ENCODE measurements at regions not wholly inside any gene's neighbourhood (a gene's known extent, or its start where the extent isn't known, plus 50 kb on each side); places are given as distances from the start of the nearest gene placed in this dataset.
"Not testable (repeated sequence)": the region's sequence is repeated elsewhere in the genome, so short reads cannot be mapped to it uniquely, and the experiment has no call there.

GRCh38 chr2:4753721-4754120 is 938.5 kb upstream of the SOX11 start:
- no peak for DNase-seq

DNA sequence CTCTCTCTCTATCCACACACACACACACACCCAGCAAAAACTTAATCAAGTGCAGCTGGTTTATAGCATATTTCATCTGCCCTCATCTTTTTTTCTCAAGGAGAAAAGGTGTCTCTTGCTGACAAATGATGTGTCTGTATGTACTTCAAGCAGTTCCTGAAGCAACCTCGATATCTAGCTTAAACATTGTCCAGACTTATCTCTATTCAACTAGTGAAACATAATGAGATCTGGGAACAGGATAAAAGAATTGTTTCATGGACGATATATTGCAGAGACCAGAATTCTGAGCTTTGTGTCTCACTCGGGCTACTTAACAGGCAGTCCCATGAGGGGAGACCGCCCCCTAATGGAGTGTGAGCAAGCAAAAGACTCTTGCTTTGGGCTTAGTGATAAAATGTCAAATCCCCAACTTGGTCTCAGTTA is 929.2 kb upstream of the SOX11 start:
- DNase-seq: no peak

- DNase-seq: no peak
Measured at GRCh38 chr2:4765787-4766530, 926.2 kb upstream of the SOX11 start.

DNA sequence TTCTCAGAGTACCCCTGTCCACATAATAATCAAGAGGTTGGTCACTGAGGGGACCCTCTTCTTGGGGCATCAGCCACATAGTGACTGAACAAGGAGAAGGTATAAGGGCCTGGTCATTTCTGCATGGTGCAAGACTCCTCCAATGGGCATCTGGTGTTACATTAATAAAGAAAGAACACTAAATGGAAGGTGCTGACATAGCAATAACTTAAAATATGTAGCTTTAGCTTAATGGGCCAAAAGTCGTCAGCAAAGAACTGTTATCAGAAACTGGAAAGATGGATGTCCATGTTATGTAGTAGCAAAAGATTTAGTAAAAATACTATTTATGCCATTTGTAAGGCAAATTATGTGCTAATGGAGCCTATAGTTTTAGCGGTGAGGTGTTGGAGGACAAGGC is 916.5 kb upstream of the SOX11 start:
- no peak for DNase-seq

DNA sequence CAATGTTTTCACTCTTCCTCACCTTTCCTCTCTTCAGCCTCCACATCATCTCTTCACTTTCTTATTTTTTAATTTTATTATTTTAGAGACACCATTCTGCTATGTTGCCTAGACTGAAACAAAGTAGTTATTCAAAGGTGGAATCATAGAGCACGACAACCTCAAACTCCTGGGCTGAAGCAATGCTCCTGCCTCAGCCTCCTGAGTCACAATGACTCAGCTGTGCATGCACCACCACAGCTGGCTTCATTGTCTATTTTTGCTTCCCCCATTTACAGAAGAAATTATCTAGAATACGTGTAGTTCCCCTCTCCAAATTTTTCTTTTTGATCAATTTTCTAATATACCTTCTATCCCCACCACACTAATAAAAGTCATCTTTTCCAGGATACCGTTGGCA is 911.5 kb upstream of the SOX11 start:
- DNase-seq: no peak

DNA sequence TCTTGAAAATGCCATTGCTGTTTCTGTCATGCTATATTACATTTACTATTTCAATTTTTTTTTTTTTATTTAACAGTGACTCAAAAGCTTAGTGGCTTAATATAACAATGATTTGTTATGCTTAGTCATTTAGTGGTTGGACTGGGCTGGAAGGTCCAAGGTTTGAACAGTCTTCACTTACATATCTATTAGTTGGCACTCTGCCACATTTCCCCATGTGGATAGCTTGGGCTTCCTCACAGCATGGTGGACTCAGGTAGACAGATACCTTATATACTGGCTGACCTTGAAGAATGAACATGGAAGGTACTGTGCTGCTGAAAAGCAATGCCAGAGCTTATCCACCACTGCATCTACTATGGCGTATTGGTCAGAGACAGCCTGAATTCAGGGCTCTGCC is 909.5 kb upstream of the SOX11 start:
- no peak for DNase-seq

GRCh38 chr2:4791488-4791887 is 900.7 kb upstream of the SOX11 start:
- DNase-seq: no peak

GRCh38 chr2:4792126-4792525 is 900.1 kb upstream of the SOX11 start:
- DNase-seq: no peak

DNA sequence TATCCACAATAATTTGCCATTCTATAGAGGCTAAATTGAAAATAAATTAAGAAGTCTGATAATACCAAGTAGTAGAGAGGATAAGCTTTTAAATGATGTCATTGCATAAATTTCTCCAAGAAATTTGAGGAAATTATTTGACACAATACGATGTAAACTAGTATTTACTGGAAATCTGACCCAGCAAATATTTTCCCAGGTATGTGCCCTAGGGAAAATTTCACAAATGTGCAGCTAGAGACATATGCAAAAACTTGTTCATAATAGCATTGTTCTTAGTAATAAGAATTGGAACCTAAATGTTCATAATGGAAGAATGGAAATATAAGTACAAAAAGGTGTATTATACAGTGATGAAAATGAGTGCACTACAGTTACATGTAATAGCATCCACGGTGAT is 888.8 kb upstream of the SOX11 start:
- DNase-seq: no peak

GRCh38 chr2:4814137-4814536 is 878.0 kb upstream of the SOX11 start:
- DNase-seq: not testable (repeated sequence)

DNA sequence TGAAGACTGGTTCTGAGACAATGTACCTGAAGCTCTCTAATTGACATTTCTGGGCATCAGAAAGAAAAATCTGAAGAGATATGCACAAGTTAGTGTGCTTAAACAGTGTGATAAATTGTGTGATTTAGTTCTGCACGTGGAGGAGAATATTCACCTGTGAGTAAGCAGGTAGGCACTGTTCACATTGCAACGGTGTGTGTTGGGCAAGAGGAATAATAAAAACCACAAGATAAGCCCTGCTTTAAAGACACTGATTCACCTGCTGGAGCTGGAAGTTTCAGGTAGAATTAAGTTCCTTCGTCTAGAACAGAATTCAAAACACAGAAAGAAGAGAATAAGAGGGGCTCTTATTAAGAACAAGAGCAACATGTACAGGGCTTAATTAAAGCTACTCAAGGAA is 864.3 kb upstream of the SOX11 start:
- DNase-seq: no peak

GRCh38 chr2:4828682-4829374 is 863.4 kb upstream of the SOX11 start:
- no peak for DNase-seq

- no peak for DNase-seq
Measured at GRCh38 chr2:4831751-4832150, 860.4 kb upstream of the SOX11 start.

- no peak for DNase-seq
Measured at GRCh38 chr2:4832642-4833041, 859.5 kb upstream of the SOX11 start.

- DNase-seq: no peak
Measured at GRCh38 chr2:4838626-4839025, 853.6 kb upstream of the SOX11 start.

GRCh38 chr2:4840791-4841190 is 851.4 kb upstream of the SOX11 start:
- no peak for DNase-seq

- no peak for DNase-seq
Measured at GRCh38 chr2:4844881-4845280, 847.3 kb upstream of the SOX11 start.

DNA sequence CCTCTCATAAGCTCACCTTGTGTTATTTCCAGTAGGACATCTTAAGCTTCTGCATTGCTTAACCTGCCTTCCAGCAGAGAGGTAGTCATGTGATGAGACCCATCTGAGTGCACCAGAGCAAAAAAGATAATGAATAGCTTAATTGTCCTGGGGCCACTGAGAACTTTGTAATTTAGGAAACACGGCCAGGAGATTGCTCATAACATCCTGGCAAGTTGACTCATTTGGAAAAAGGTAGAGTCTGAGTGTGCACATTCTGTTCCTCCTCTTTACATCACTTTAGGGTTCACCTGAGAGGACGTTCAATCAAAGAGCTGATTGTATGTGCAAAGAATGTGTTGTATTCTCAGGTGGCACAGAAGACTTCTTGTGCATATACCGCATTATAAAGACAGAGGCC is 830.2 kb upstream of the SOX11 start:
- no peak for DNase-seq

DNA sequence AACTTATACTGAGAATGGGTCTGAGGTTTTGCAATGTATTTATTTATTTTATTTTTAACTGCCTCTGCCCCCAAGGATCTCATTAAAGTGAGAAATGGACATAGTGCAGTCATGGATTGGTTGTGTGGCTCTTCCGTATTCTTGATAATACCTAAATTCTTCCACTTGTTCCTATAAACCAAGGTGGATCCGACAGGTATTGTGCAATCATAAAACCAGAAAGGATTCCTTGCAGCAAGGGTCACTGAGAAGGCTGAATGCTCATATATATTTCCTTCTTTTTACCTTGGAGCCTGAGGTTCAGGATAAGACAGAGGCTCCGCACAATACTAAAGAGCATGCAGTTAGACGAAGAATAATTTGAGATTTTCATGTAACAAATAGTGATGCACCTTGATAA is 826.0 kb upstream of the SOX11 start:
- DNase-seq: no peak

DNA sequence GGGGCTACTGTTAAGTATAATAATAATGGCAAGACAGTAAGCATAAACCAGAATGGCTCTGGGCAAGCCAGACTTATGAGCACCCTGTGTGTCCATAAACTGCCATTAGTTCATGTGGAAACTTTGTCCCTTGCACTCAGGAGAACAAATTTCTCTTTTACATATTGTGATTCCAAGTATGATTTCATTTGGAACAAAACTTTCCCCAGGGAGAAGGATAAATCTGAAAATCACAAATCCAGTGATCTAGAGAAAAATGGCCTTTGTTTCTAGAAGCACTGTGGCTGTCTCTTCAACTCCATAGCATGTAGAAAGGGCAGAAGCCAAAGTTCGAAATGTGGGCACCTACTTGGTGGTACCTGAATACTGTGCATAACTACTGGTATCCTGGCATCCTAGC is 823.7 kb upstream of the SOX11 start:
- DNase-seq: no peak

DNA sequence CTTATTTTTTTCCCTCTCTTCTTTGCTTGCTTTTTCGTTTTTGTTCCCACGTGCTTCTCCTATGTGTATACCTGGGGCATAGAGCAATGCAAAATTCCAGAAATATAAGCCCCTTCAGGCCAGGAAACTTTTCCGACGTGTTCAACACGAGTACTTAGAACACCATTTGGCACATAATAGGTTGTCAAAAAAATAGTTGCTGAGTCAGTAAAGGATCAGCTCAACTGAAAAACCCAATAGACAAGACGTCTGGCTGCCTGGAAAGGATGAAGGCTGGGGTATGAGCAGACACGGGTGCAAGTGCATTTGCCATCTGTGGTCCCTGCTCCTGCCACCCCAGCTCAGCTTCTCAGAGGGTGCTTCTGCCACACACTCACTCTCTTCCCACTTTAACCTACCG is 823.0 kb upstream of the SOX11 start:
- no peak for DNase-seq

- no peak for DNase-seq
Measured at GRCh38 chr2:4873364-4873763, 818.8 kb upstream of the SOX11 start.

DNA sequence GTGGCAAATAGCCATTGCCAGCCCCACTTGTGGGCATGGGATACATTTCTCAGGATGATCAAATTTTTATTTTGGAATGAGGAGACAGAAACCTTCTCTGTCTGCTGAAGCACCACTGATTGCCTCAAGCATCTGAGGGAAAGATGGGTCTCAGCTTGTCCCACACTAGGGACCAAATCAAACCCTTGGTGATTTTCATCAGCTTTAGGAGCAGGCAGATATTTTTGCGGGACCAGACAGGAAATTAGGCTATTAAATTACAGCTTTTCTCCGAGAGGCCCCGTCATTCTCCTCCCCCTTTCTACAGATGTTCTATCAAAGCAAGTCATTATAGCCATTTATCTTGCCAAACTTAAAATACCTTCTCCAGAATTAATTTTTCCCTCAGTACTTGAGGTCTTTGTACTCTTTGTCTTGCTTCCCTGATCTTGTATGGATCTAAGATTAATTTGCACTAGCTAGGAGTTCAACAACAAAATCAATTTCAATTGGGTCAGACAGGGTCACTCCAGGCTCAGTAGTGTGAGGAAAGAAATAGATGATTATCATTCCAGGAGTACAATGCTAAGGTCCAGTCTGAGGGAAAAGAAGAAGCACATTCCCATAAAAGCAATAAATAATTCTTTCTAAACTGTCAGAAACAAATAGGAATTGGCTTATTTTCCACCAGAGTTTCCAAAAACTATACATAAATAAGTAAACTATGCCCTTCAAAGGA is 818.1 kb upstream of the SOX11 start:
- no peak for DNase-seq

DNA sequence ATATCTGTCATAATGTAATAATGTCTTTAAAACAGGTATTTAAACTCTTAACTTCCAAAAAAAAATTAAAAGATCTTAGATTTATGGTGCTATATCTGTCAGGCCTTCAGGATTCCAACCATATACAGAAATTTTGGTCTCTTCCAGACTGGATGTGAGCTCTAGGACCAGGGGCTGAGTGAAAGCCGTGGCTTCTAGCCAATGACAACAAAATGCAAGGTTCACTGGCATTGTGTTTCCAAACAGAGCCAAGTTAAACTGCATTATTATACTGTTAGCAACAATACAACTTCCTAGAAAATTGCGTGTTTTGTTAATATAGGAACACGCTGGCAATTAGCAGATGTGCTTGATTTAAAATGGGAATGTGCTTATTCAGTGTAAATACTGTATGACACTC is 809.8 kb upstream of the SOX11 start:
- no peak for DNase-seq
